PC-9 (cell line): ENCODE measurements at regions not wholly inside any gene's neighbourhood (a gene's known extent, or its start where the extent isn't known, plus 50 kb on each side); places are given as distances from the start of the nearest gene placed in this dataset.
"Not testable (repeated sequence)": the region's sequence is repeated elsewhere in the genome, so short reads cannot be mapped to it uniquely, and the experiment has no call there.

Experiments
- BruUV-seq: library from RNA; stranded (reverse); fragments of 400-500 nt; replicated peaks from 2 replicates; lab custom pipeline; 2021; lab: Mats Ljungman, UMichigan
- CTCF ChIA-PET: fragments of 300-600 bp; sonication (Branson Sonifier 250); formaldehyde crosslinking; loops from one replicate; lab custom pipeline; 2022; ENCODE audit warnings: antibody characterized with exemption; lab: Charles Lee
- POLR2A ChIA-PET: fragments of 300-600 bp; sonication (Branson Sonifier 250); formaldehyde crosslinking; loops from one replicate; lab custom pipeline; 2022; ENCODE audit warnings: antibody characterized with exemption; ENCODE audit not compliant: unreplicated experiment; lab: Charles Lee
- DNase-seq, 2 experiments: peaks; one replicate each; pipeline versions ENCODE4 v3.0.0 to v3.0.0-alpha.2; 2015 to 2022; ENCODE audit warnings: mixed read lengths in 1 of 2
- H2AFZ ChIP-seq: fragments of 200-600 bp; sonication (generic); 2 replicates; pipeline ENCODE4 v1.8.1; 2017; ENCODE audit warnings: antibody characterized with exemption
- H3F3A ChIP-seq: fragments of 200-600 bp; sonication (generic); 2 replicates; pipeline ENCODE4 v1.8.1; 2017; ENCODE audit warnings: antibody characterized with exemption, mild to moderate bottlenecking, low read depth; ENCODE audit not compliant: insufficient read depth
- H3K27ac ChIP-seq: fragments of 200-600 bp; sonication (generic); 2 replicates; pipeline ENCODE4 v1.6.1; 2016; ENCODE audit warnings: mixed run types
- H3K27me3 ChIP-seq: fragments of 200-600 bp; sonication (generic); 2 replicates; pipeline ENCODE4 v1.6.1; 2016; ENCODE audit warnings: low read depth, mixed run types; ENCODE audit not compliant: insufficient read depth
- H3K36me3 ChIP-seq: fragments of 200-600 bp; sonication (generic); 2 replicates; pipeline ENCODE4 v1.6.1; 2016; ENCODE audit warnings: low read depth, mixed run types
- H3K4me1 ChIP-seq: fragments of 200-600 bp; sonication (generic); replicated peaks from 2 replicates; pipeline ENCODE4 v1.6.1; 2016; ENCODE audit warnings: mixed run types; ENCODE audit not compliant: insufficient read depth
- H3K4me2 ChIP-seq: fragments of 200-600 bp; sonication (generic); 2 replicates; pipeline ENCODE4 v1.6.1; 2017; ENCODE audit warnings: mixed run types
- H3K4me3 ChIP-seq: fragments of 200-600 bp; sonication (generic); 2 replicates; pipeline ENCODE4 v1.6.1; 2016; ENCODE audit warnings: mixed run types
- H3K79me2 ChIP-seq: fragments of 200-600 bp; sonication (generic); 2 replicates; pipeline ENCODE4 v1.6.1; 2017; ENCODE audit warnings: low read depth, mixed run types
- H3K9me2 ChIP-seq: fragments of 200-600 bp; sonication (generic); 2 replicates; pipeline ENCODE4 v1.8.1; 2017; ENCODE audit warnings: mild to moderate bottlenecking; ENCODE audit not compliant: insufficient read depth
- H3K9me3 ChIP-seq: fragments of 200-600 bp; sonication (generic); 2 replicates; pipeline ENCODE4 v1.8.1; 2016; ENCODE audit warnings: low read depth; ENCODE audit not compliant: insufficient read depth
- H4K20me1 ChIP-seq: fragments of 200-600 bp; sonication (generic); 2 replicates; pipeline ENCODE4 v1.8.1; 2017; ENCODE audit not compliant: insufficient read depth
- intact Hi-C: fragments of 100-400 bp; cut with micrococcal nuclease; formaldehyde crosslinking; loops from one replicate; pipeline ENCODE4 v1.10.0; 2022; ENCODE audit not compliant: unreplicated experiment

GRCh38 chr16:29287871-29288535, 118.5 kb downstream of the NPIPB11 start:
- intact Hi-C loops, H3K79me2 ChIP-seq, H3K4me2 ChIP-seq, H3K27me3 ChIP-seq, BruUV-seq, H3K36me3 ChIP-seq, POLR2A ChIA-PET, H4K20me1 ChIP-seq, H3F3A ChIP-seq, H3K4me3 ChIP-seq, H3K9me3 ChIP-seq, H3K9me2 ChIP-seq, DNase-seq, H2AFZ ChIP-seq, CTCF ChIA-PET, H3K27ac ChIP-seq: not testable (repeated sequence)
- H3K4me1 ChIP-seq: peaks cover 41% of the 10 kb centered on the region

DNA sequence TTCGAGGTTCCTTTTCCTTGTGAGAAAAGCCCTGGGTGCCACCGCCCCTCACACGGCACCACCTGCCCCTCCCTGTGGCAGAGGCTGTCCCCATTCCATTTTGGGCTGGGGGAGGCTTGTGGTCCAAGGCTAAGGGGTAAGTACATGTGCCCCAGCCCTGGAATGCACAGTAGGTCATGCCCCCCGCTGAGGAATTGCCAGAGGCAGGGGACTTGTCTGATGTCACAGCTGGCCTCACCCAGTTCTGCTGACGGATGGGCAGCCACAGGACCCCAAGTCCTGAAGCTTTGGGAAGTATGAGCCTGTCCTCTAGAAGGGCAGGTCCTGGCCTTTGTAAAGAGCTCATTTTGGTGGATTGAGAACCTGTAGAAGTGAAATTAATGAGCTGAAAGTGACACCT, 119.3 kb downstream of the NPIPB11 start:
- H3K27me3 ChIP-seq, H2AFZ ChIP-seq, H3K36me3 ChIP-seq, H4K20me1 ChIP-seq, intact Hi-C loops, H3K79me2 ChIP-seq, H3K4me3 ChIP-seq, H3K4me2 ChIP-seq, H3K9me3 ChIP-seq, POLR2A ChIA-PET, H3K27ac ChIP-seq, CTCF ChIA-PET, H3F3A ChIP-seq, H3K9me2 ChIP-seq, DNase-seq, BruUV-seq: not testable (repeated sequence)
- H3K4me1 ChIP-seq: peaks cover 41% of the 10 kb centered on the region

- H3K4me2 ChIP-seq, H3K36me3 ChIP-seq, H3F3A ChIP-seq, H3K9me2 ChIP-seq, H4K20me1 ChIP-seq, H3K27ac ChIP-seq, POLR2A ChIA-PET, H3K4me3 ChIP-seq, H3K9me3 ChIP-seq, BruUV-seq, intact Hi-C loops, DNase-seq, H2AFZ ChIP-seq, H3K79me2 ChIP-seq, H3K27me3 ChIP-seq: not testable (repeated sequence)
- H3K4me1 ChIP-seq: peaks cover 37% of the 10 kb centered on the region
- CTCF ChIA-PET: interaction anchor here (0.6 kb wide), 1 partner anchor 48 kb away, joined by 3 read pairs; no protein-coding TSS in a partner anchor
Measured at GRCh38 chr16:29286796-29287195, 119.7 kb downstream of the NPIPB11 start.

DNA sequence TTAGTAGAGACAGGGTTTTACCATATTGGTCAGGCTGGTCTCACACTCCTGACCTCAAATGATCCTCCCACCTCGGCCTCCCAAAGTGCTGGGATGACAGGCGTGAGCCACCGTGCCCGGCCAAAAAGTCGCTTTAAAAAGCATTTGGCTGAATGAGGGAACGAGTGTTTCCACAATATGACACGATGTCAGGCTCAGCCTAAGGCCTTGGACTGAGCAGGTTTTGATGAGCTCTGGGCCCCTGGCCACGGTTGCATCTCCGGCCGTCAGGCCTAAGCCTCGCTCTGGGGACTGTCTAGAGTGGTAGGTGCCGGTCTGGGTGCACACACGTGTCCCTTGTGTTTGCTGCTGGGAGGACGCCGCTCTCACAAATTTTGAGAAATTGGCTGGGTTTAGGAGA, 120.3 kb downstream of the NPIPB11 start:
- H3K27ac ChIP-seq, H3F3A ChIP-seq, BruUV-seq, H3K9me3 ChIP-seq, H4K20me1 ChIP-seq, H3K9me2 ChIP-seq, H2AFZ ChIP-seq, DNase-seq, H3K36me3 ChIP-seq, H3K27me3 ChIP-seq, H3K79me2 ChIP-seq, intact Hi-C loops, H3K4me3 ChIP-seq, POLR2A ChIA-PET, H3K4me2 ChIP-seq: not testable (repeated sequence)
- CTCF ChIA-PET: interaction anchor here (0.6 kb wide), 1 partner anchor 47 kb away, joined by 3 read pairs; no protein-coding TSS in a partner anchor
- peaks cover 32% of the 10 kb centered on the region for H3K4me1 ChIP-seq

GRCh38 chr16:29285151-29285885, 121.2 kb downstream of the NPIPB11 start:
- Histone ChIP-seq H2AFZ (0 out of 2 replicates have a peak overlapping the region, but pooled peaks have one; percentile 48), H3K4me3 (peak overlapping the region; percentile 19; the same call in 1 of the 2 replicates), H3K4me2 (peak overlapping the region; percentile 82), H3K4me1 (peaks cover 29% of the 10 kb centered on the region), H3K27ac (peak overlapping the region; percentile 54)
- H4K20me1 ChIP-seq, H3K9me2 ChIP-seq, H3K79me2 ChIP-seq, POLR2A ChIA-PET, H3K36me3 ChIP-seq, H3K9me3 ChIP-seq, CTCF ChIA-PET, H3F3A ChIP-seq, BruUV-seq, H3K27me3 ChIP-seq, intact Hi-C loops: not testable (repeated sequence)
- peak; percentile 70 to 76 for DNase-seq

DNA sequence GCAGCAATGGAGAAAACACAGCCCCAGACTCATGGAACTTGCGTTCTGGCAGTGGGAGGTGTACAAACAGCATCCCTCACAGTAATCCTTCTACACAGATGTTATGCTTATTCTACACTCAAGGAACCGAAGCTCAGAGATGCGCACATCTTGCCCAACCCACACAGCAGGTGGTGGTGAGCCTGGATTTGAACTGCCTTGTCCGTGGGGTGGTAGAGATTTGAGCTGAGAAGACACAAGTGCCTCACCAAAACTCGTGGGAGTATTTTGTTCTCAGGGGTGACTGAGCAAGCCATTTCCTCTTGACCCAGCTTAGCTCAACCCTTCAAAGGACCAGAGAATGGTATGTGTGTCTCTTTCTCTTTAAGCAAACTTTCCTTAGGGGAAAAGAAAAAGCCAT, 121.8 kb downstream of the NPIPB11 start:
- H3F3A ChIP-seq, POLR2A ChIA-PET, CTCF ChIA-PET, H3K36me3 ChIP-seq, H3K9me2 ChIP-seq, BruUV-seq, H3K27me3 ChIP-seq, intact Hi-C loops, DNase-seq, H4K20me1 ChIP-seq, H3K79me2 ChIP-seq, H3K9me3 ChIP-seq, H2AFZ ChIP-seq: not testable (repeated sequence)
- H3K4me2 ChIP-seq: peak overlapping the region; percentile 82
- peaks cover 29% of the 10 kb centered on the region for H3K4me1 ChIP-seq
- peak overlapping the region; percentile 54 for H3K27ac ChIP-seq
- peak overlapping the region; percentile 19; the same call in 1 of the 2 replicates for H3K4me3 ChIP-seq

GRCh38 chr16:29284159-29284558, 122.4 kb downstream of the NPIPB11 start:
- H4K20me1 ChIP-seq, CTCF ChIA-PET, H2AFZ ChIP-seq, H3K27ac ChIP-seq, H3K79me2 ChIP-seq, POLR2A ChIA-PET, H3K9me2 ChIP-seq, H3F3A ChIP-seq, H3K36me3 ChIP-seq, intact Hi-C loops, H3K4me3 ChIP-seq, BruUV-seq, DNase-seq, H3K27me3 ChIP-seq, H3K9me3 ChIP-seq: not testable (repeated sequence)
- H3K4me1 ChIP-seq: peaks cover 29% of the 10 kb centered on the region
- H3K4me2 ChIP-seq: 0 out of 2 replicates have a peak overlapping the region, but pooled peaks have one; percentile 82
